Esophagus squamous epithelium (tissue), 5 donors: ENCODE measurements at regions not wholly inside any gene's neighbourhood (a gene's known extent, or its start where the extent isn't known, plus 50 kb on each side); places are given as distances from the start of the nearest gene placed in this dataset.

Experiments
- DNase-seq: peaks from one replicate; lab custom pipeline; 2025; lab: John Stamatoyannopoulos, UW
- H3K27ac ChIP-seq, 4 donors: fragments of 200-600 bp; sonication (generic); one replicate each; pipeline ENCODE4 v1.5.1; 2016 to 2019; ENCODE audit warnings: mild to moderate bottlenecking in 1 of 4
- H3K27me3 ChIP-seq, 4 donors: fragments of 200-600 bp; sonication (generic); 1 replicate in 3 of 4; 2 replicates in 1 of 4; pipeline versions ENCODE4 v1.5.1 to v1.6.0; 2017 to 2021; ENCODE audit warnings: antibody characterized with exemption in 1 of 4
- H3K36me3 ChIP-seq, 3 donors: fragments of 200-600 bp; sonication (generic); one replicate each; pipeline ENCODE4 v1.5.1; 2016 to 2019
- H3K4me1 ChIP-seq, 3 donors: fragments of 200-600 bp; sonication (generic); one replicate each; pipeline ENCODE4 v1.5.1; 2017 to 2019
- H3K4me3 ChIP-seq, 4 donors: fragments of 200-600 bp; sonication (generic); 1 replicate in 3 of 4; 2 replicates in 1 of 4; pipeline ENCODE4 v1.5.1; 2016 to 2019; ENCODE audit warnings: mild to moderate bottlenecking in 2 of 4, moderate library complexity in 1 of 4
- H3K9me3 ChIP-seq, 3 donors: fragments of 200-600 bp; sonication (generic); one replicate each; pipeline ENCODE4 v1.5.1; 2016 to 2019
- POLR2A ChIP-seq, 4 donors: fragments of 450-650 bp; IDR thresholded peaks; one replicate each; pipeline ENCODE4 v1.6.1; 2017; ENCODE audit warnings: antibody characterized with exemption in 4 of 4, mild to moderate bottlenecking in 4 of 4, moderate library complexity in 3 of 4
- WGBS, 2 donors: methylation state at CpG; one replicate each; pipeline ENCODE4 v1.1.5; 2018; 5-methylcytosine and 5-hydroxymethylcytosine counted together
- intact Hi-C: fragments of 100-400 bp; cut with DNase I; formaldehyde crosslinking; loops from one replicate; pipeline ENCODE4 v1.15.0; 2022
- TF ChIP-seq, protein P1 (sequence below), 6 experiments: fragments of 450-650 bp in 4 of 6; fragments of 200-600 bp in 2 of 6; sonication (generic) in 2 of 6; IDR thresholded peaks; one replicate each; pipeline ENCODE4 v1.5.1; 2016 to 2019; ENCODE audit warnings: antibody characterized with exemption in 6 of 6, mild to moderate bottlenecking in 4 of 6, moderate library complexity in 4 of 6
- donor health status: DM: yes; HTN: yes; CAD: no.

DNA sequence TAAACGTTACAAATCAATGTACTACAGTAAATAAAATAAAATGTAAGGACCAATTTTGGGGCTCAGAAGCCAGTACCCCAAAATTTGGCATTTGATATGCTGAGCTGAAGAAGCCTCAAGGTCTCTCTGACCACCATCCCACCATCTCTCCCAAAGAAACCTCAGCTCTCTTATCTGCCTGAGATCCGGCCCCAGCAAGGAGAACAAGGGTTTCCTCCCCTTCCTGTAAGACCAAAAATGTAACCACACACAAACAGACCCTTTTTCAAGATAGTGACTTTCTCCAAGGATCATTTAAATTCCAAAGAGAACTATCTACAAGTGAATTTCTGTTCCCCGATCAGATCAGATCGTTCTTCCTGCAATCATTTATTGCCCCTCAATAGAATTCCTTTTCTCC, 68.1 kb upstream of the SLC45A1 start:
- no peak overlapping the region for H3K27ac ChIP-seq
- H3K4me1 ChIP-seq, result no peaks in the 10 kb centered on the region
- no peak overlapping the region for H3K4me3 ChIP-seq
- 56 to 64% methylated on average over 4 of the region's 4 CpGs for WGBS, 2 donors
- TF ChIP-seq, protein P1, sequence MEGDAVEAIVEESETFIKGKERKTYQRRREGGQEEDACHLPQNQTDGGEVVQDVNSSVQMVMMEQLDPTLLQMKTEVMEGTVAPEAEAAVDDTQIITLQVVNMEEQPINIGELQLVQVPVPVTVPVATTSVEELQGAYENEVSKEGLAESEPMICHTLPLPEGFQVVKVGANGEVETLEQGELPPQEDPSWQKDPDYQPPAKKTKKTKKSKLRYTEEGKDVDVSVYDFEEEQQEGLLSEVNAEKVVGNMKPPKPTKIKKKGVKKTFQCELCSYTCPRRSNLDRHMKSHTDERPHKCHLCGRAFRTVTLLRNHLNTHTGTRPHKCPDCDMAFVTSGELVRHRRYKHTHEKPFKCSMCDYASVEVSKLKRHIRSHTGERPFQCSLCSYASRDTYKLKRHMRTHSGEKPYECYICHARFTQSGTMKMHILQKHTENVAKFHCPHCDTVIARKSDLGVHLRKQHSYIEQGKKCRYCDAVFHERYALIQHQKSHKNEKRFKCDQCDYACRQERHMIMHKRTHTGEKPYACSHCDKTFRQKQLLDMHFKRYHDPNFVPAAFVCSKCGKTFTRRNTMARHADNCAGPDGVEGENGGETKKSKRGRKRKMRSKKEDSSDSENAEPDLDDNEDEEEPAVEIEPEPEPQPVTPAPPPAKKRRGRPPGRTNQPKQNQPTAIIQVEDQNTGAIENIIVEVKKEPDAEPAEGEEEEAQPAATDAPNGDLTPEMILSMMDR (IDR thresholded peaks at IDR 0.05), result no peak
- no peak for TF ChIP-seq POLR2A (IDR thresholded peaks at IDR 0.05)
- H3K27me3 ChIP-seq, result no peaks in the 10 kb centered on the region
- DNase-seq, result no peak
- no peaks in the 10 kb centered on the region for H3K9me3 ChIP-seq
- intact Hi-C loops, result no loop called here
- H3K36me3 ChIP-seq, result no peaks in the 10 kb centered on the region

DNA sequence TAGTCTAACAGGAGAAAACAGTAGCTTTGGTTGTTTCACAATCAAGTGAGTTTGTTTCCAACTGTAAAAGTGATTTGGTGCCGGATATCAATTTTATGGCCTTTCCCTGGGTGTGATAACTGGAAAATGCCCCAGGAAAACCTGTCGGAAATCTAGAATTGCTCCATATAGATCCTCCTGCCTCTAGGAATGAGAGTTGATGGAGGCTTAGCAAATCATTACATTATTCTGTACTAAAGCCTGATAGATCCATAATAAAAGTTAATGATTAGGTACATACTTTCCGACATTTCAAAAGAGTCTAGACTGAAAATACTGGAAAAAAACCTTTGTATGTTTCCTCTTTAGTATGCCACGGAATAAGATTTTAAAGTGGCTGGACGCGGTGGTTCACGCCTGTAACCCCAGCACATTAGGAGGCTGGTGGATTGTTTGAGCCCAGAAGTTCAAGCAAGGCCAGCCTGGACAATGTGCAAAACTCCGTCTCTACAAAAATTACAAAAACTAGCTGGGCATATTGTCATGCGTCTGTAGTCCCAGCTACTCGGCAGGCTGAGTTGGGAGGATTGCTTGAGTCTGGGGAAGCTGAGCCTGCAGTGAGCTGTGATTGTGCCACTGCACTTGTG, 70.0 kb upstream of the SLC45A1 start:
- Histone ChIP-seq H3K4me3 (no peak overlapping the region), H3K27ac (no peak overlapping the region), H3K36me3 (no peaks in the 10 kb centered on the region), H3K4me1 (no peaks in the 10 kb centered on the region), H3K27me3 (no peaks in the 10 kb centered on the region), H3K9me3 (no peaks in the 10 kb centered on the region)
- DNase-seq, result no peak
- 90 to 93% methylated on average over 10 of the region's 10 CpGs for WGBS, 2 donors
- intact Hi-C loops, result no loop called here
- no peak for TF ChIP-seq POLR2A (IDR thresholded peaks at IDR 0.05)
- TF ChIP-seq, protein P1 (IDR thresholded peaks at IDR 0.05), result no peak

DNA sequence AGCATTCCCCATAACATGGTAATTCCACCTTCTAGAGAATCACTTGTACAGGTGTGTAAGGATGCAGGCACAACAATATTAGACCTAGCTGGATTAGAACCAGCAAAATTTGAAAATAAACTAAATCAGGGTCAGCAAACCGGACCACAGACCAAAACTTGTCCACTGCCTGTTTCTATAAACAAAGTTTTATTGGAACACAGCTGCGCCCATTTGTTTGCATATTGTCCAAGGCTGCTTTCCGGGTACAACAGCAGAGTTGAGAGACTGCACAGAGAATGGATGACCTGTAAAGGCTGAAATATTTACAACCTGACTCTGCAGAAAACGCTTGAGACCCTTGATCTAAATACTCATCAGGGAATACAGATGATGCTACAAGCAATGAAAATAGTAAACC, 73.6 kb upstream of the SLC45A1 start:
- DNase-seq, result no peak
- Histone ChIP-seq H3K27ac (no peak overlapping the region), H3K36me3 (no peaks in the 10 kb centered on the region), H3K9me3 (no peaks in the 10 kb centered on the region), H3K27me3 (no peaks in the 10 kb centered on the region), H3K4me3 (no peak overlapping the region), H3K4me1 (peaks cover 0 to 4% (median 0%) of the 10 kb centered on the region in 3 donors)
- TF ChIP-seq, protein P1 (IDR thresholded peaks at IDR 0.05), result no peak
- TF ChIP-seq POLR2A (IDR thresholded peaks at IDR 0.05), result no peak
- 61 to 77% methylated on average over 4 of the region's 4 CpGs for WGBS, 2 donors
- intact Hi-C loops, result no loop called here

- WGBS, 2 donors, result 71 to 72% methylated on average over 7 of the region's 7 CpGs
Observed at GRCh38 chr1:8242498-8242897, 75.4 kb upstream of the SLC45A1 start.

DNA sequence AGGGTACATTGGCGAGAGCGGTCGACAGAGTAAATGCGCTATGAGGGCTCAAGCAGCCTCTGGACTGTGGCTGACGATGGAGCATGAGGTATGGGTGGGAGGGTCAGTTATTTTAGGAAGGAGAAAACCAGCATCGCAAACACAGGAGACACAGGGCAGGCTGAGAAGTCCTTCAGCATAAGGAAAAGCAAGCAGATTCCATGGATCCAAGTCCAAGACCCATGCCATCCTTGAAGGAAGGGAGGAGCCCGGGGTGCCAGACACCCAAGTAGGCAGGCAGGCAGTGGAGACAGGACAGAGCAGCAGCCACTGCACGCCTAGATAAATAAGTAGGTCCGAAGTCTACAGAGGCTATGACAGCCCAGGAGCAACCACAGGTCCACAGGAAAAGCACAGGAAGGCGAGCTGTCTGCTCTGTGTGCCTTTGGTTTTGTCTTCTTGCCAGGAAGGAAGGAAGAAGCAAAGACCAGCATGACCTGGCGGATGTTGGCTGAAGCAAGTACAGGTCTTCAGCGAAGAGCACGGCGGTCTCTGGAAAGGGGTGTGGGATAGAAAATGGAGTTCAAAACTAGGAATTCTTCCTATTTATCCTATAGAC, 76.4 kb upstream of the SLC45A1 start:
- TF ChIP-seq, protein P1 (IDR thresholded peaks at IDR 0.05), result no peak
- TF ChIP-seq POLR2A (IDR thresholded peaks at IDR 0.05), result no peak
- H3K4me1 ChIP-seq, result peaks cover 3 to 19% (median 4%) of the 10 kb centered on the region in 3 donors
- WGBS, 2 donors, result 53 to 78% methylated on average over 9 to 12 of the region's 14 CpGs
- no peak for DNase-seq
- no peaks in the 10 kb centered on the region for H3K27me3 ChIP-seq
- H3K27ac ChIP-seq, result no peak overlapping the region
- no peaks in the 10 kb centered on the region for H3K36me3 ChIP-seq
- no peak overlapping the region for H3K4me3 ChIP-seq
- intact Hi-C loops, result no loop called here
- H3K9me3 ChIP-seq, result no peaks in the 10 kb centered on the region

More at GRCh38 chr1:8242498-8242897, 75.4 kb upstream of the SLC45A1 start:
- H3K27ac ChIP-seq, result no peak overlapping the region
- no peak for TF ChIP-seq POLR2A (IDR thresholded peaks at IDR 0.05)
- TF ChIP-seq, protein P1 (IDR thresholded peaks at IDR 0.05), result no peak
- no peaks in the 10 kb centered on the region for H3K36me3 ChIP-seq
- no peak overlapping the region for H3K4me3 ChIP-seq
- DNase-seq, result no peak
- intact Hi-C loops, result no loop called here
- no peaks in the 10 kb centered on the region for H3K9me3 ChIP-seq
- H3K27me3 ChIP-seq, result no peaks in the 10 kb centered on the region
- H3K4me1 ChIP-seq, result peaks cover 3 to 19% (median 4%) of the 10 kb centered on the region in 3 donors
